ENCODE measurements at regions not wholly inside any gene's neighbourhood (a gene's known extent, or its start where the extent isn't known, plus 50 kb on each side); places are given as distances from the start of the nearest gene placed in this dataset.

- Mint-ChIP-seq H3K27me3 (ENCODE audit: insufficient read depth) (no peaks in the 10 kb centered on the region), H3K36me3 (ENCODE audit: low read depth) (peaks cover 15% of the 10 kb centered on the region), H3K4me3 (no peak overlapping the region; the same call in 1 of the 2 replicates), H3K9me3 (no peaks in the 10 kb centered on the region), H3K27ac (no peak overlapping the region), H3K4me1 (ENCODE audit: low read depth) (peaks cover 68% of the 10 kb centered on the region)
- TF ChIP-seq, protein P1, sequence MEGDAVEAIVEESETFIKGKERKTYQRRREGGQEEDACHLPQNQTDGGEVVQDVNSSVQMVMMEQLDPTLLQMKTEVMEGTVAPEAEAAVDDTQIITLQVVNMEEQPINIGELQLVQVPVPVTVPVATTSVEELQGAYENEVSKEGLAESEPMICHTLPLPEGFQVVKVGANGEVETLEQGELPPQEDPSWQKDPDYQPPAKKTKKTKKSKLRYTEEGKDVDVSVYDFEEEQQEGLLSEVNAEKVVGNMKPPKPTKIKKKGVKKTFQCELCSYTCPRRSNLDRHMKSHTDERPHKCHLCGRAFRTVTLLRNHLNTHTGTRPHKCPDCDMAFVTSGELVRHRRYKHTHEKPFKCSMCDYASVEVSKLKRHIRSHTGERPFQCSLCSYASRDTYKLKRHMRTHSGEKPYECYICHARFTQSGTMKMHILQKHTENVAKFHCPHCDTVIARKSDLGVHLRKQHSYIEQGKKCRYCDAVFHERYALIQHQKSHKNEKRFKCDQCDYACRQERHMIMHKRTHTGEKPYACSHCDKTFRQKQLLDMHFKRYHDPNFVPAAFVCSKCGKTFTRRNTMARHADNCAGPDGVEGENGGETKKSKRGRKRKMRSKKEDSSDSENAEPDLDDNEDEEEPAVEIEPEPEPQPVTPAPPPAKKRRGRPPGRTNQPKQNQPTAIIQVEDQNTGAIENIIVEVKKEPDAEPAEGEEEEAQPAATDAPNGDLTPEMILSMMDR (IDR thresholded peaks at IDR 0.05), result 0 out of 2 replicates have a peak, but pooled peaks have one; percentile 12
- no peak for DNase-seq
These were observed 379.4 kb upstream of the RGS6 start for GRCh38 chr14:71552809-71553208.

- DNase-seq, result no peak
- TF ChIP-seq, protein P1 (IDR thresholded peaks at IDR 0.05), result no peak
- H3K9me3 Mint-ChIP-seq, result no peaks in the 10 kb centered on the region
- peaks cover 68% of the 10 kb centered on the region for H3K4me1 Mint-ChIP-seq (ENCODE audit: low read depth)
- H3K27ac Mint-ChIP-seq, result no peak overlapping the region
- H3K4me3 Mint-ChIP-seq, result no peak overlapping the region
- H3K27me3 Mint-ChIP-seq (ENCODE audit: insufficient read depth), result no peaks in the 10 kb centered on the region
- H3K36me3 Mint-ChIP-seq (ENCODE audit: low read depth), result peaks cover 23% of the 10 kb centered on the region
These were observed 378.4 kb upstream of the RGS6 start for GRCh38 chr14:71553779-71554178.

DNA sequence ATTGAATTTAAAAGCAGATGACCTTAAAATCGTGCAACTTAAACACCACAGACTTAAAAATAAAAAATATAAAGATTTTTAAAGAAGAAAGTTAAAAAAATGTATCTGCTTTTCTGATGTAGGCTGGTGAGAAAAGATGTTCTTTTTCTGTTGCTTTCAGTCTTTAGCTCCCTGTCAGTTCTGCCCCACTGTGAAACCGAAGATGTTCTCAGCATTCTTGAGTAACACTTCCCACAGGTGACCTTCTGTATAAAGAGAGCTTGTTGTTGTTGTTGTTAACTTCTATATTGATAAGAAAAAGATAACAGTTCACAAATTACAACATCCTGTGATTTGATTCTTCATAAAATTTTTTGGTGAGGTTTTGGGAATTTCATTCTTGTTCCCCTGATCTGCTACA, 377.9 kb upstream of the RGS6 start:
- Mint-ChIP-seq H3K27ac (no peak overlapping the region), H3K4me1 (ENCODE audit: low read depth) (peaks cover 66% of the 10 kb centered on the region), H3K4me3 (no peak overlapping the region), H3K36me3 (ENCODE audit: low read depth) (peaks cover 24% of the 10 kb centered on the region), H3K9me3 (no peaks in the 10 kb centered on the region), H3K27me3 (ENCODE audit: insufficient read depth) (no peaks in the 10 kb centered on the region)
- no peak for DNase-seq
- TF ChIP-seq, protein P1 (IDR thresholded peaks at IDR 0.05), result no peak

GRCh38 chr14:71554959-71555612, 377.1 kb upstream of the RGS6 start:
- H3K36me3 Mint-ChIP-seq (ENCODE audit: low read depth), result peaks cover 24% of the 10 kb centered on the region
- DNase-seq, result no peak
- no peaks in the 10 kb centered on the region for H3K27me3 Mint-ChIP-seq (ENCODE audit: insufficient read depth)
- no peaks in the 10 kb centered on the region for H3K9me3 Mint-ChIP-seq
- TF ChIP-seq, protein P1 (IDR thresholded peaks at IDR 0.05), result no peak
- H3K27ac Mint-ChIP-seq, result peak overlapping the region; percentile 20
- no peak overlapping the region for H3K4me3 Mint-ChIP-seq
- peaks cover 58% of the 10 kb centered on the region for H3K4me1 Mint-ChIP-seq (ENCODE audit: low read depth)

DNA sequence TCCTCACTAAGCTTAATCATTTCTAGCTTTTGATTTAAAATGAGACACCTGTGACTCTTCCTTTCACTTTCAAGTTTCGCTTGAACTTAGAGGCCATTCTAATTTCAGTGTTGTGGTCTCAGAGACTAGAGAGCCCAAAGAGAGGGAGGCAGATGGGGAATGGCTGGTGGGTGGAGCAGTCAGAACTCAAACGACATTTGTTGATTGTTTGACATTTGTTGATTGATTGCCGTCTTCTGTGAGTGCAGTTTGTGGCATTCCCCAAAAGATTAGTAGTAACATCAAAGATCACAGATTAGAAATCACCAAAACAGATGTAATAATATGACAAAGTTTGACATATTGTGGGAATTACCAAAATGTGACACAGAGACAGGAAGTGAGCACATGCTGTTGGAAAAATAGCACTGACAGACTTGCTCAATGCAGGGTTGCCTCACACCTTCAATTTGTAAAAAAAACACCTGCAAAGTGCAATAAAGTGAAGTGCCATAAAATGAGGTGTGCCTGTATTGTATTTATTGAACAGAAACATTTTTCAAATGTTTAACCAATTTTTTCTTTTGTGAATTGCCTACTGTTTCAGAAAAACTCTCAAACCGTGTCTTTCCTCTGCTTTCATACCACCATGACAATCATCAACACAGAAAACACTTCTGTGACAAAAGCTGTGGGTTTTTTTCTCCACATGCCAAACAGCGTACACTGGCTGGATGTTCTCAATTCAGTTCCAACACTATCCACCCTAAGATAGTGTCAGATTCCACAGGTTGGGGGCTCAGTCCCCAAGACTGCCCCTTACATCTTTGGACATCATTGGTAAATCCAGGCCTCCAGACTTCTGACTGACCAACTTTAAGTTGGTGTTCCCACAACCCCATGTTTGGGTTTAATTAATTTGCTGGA, 376.3 kb upstream of the RGS6 start:
- Mint-ChIP-seq H3K4me3 (peak overlapping the region; percentile 21; the same call in 1 of the 2 replicates), H3K27me3 (ENCODE audit: insufficient read depth) (no peaks in the 10 kb centered on the region), H3K27ac (peak overlapping the region; percentile 20), H3K4me1 (ENCODE audit: low read depth) (peaks cover 58% of the 10 kb centered on the region), H3K36me3 (ENCODE audit: low read depth) (peaks cover 23% of the 10 kb centered on the region), H3K9me3 (no peaks in the 10 kb centered on the region)
- TF ChIP-seq, protein P1 (IDR thresholded peaks at IDR 0.05), result no peak
- no peak for DNase-seq
